ENCODE measurements at regions not wholly inside any gene's neighbourhood (a gene's known extent, or its start where the extent isn't known, plus 50 kb on each side); places are given as distances from the start of the nearest gene placed in this dataset.
A peak's percentile ranks its signal among the peaks of the same experiment; 100 is the strongest.

- Histone ChIP-seq H3K4me3 (ENCODE audit: control insufficient read depth in 2 of 3, extremely low read depth in 1 of 3, insufficient read depth in 2 of 3, low read depth in 1 of 3, low read length in 3 of 3) (no peak overlapping the region), H3K9me3 (ENCODE audit: control insufficient read depth, low read depth, low read length) (no peaks in the 10 kb centered on the region), H3K9me1 (ENCODE audit: control insufficient read depth, extremely low read depth, insufficient read depth, low read length) (no peaks in the 10 kb centered on the region), H3K79me2 (ENCODE audit: control insufficient read depth, insufficient read depth, low read length) (no peaks in the 10 kb centered on the region), H2AFZ (ENCODE audit: control insufficient read depth, low read length) (no peak overlapping the region), H3K4me1 (ENCODE audit: control insufficient read depth, extremely low read depth, insufficient read depth, low read length) (no peaks in the 10 kb centered on the region), H3K4me2 (ENCODE audit: control insufficient read depth, extremely low read depth, insufficient read depth, low read depth, low read length) (no peak overlapping the region), H4K20me1 (ENCODE audit: control insufficient read depth, extremely low read depth, insufficient read depth, low read length) (no peaks in the 10 kb centered on the region), H3K36me3 (ENCODE audit: control insufficient read depth in 2 of 2, extremely low read depth in 1 of 2, insufficient read depth in 2 of 2, low read length in 2 of 2) (no peaks in the 10 kb centered on the region), H3K27ac (ENCODE audit: control insufficient read depth, insufficient read depth, low read length) (no peak overlapping the region), H3K9ac (ENCODE audit: control insufficient read depth, extremely low read depth, insufficient read depth, low read length) (no peak overlapping the region), H3K27me3 (ENCODE audit: control insufficient read depth, extremely low read depth, insufficient read depth, low read length) (no peaks in the 10 kb centered on the region)
- no peak for DNase-seq (ENCODE audit: low read depth, low spot score)
- TF ChIP-seq CTCF (optimal IDR thresholded peaks at IDR 0.05 in 1 of 3, IDR thresholded peaks at IDR 0.05 in 1 of 3, conservative IDR thresholded peaks at IDR 0.05 in 1 of 3; ENCODE audit: extremely low read depth in 1 of 3, insufficient read depth in 2 of 3, low read length in 3 of 3) (no peak), EZH2 (IDR thresholded peaks at IDR 0.05; ENCODE audit: low read length) (no peak)
- FAIRE-seq, result no peak
- dilution Hi-C loops (cut with MboI; ENCODE audit: extremely low pct_ligation_motif_present, low sequenced_read_pairs), result no loop called here
Measured at GRCh38 chr2:13021470-13021957, 304.8 kb downstream of the TRIB2 start.

- H3K4me2 ChIP-seq (ENCODE audit: control insufficient read depth, extremely low read depth, insufficient read depth, low read depth, low read length), result no peak overlapping the region
- H3K9me1 ChIP-seq (ENCODE audit: control insufficient read depth, extremely low read depth, insufficient read depth, low read length), result no peaks in the 10 kb centered on the region
- H3K9ac ChIP-seq (ENCODE audit: control insufficient read depth, extremely low read depth, insufficient read depth, low read length), result no peak overlapping the region
- H3K9me3 ChIP-seq (ENCODE audit: control insufficient read depth, low read depth, low read length), result no peaks in the 10 kb centered on the region
- H3K4me1 ChIP-seq (ENCODE audit: control insufficient read depth, extremely low read depth, insufficient read depth, low read length), result peaks cover 3% of the 10 kb centered on the region
- dilution Hi-C loops (cut with MboI; ENCODE audit: extremely low pct_ligation_motif_present, low sequenced_read_pairs), result no loop called here
- no peaks in the 10 kb centered on the region for H4K20me1 ChIP-seq (ENCODE audit: control insufficient read depth, extremely low read depth, insufficient read depth, low read length)
- TF ChIP-seq CTCF (optimal IDR thresholded peaks at IDR 0.05 in 1 of 3, IDR thresholded peaks at IDR 0.05 in 1 of 3, conservative IDR thresholded peaks at IDR 0.05 in 1 of 3; ENCODE audit: extremely low read depth in 1 of 3, insufficient read depth in 2 of 3, low read length in 3 of 3), result no peak
- TF ChIP-seq EZH2 (IDR thresholded peaks at IDR 0.05; ENCODE audit: low read length), result no peak
- no peaks in the 10 kb centered on the region for H3K79me2 ChIP-seq (ENCODE audit: control insufficient read depth, insufficient read depth, low read length)
- no peak overlapping the region for H3K27ac ChIP-seq (ENCODE audit: control insufficient read depth, insufficient read depth, low read length)
- DNase-seq (ENCODE audit: low read depth, low spot score) (no peak), FAIRE-seq (peak; percentile 65)
- no peak overlapping the region for H3K4me3 ChIP-seq (ENCODE audit: control insufficient read depth in 2 of 3, extremely low read depth in 1 of 3, insufficient read depth in 2 of 3, low read depth in 1 of 3, low read length in 3 of 3)
- H3K27me3 ChIP-seq (ENCODE audit: control insufficient read depth, extremely low read depth, insufficient read depth, low read length), result no peaks in the 10 kb centered on the region
- no peak overlapping the region for H2AFZ ChIP-seq (ENCODE audit: control insufficient read depth, low read length)
- H3K36me3 ChIP-seq (ENCODE audit: control insufficient read depth in 2 of 2, extremely low read depth in 1 of 2, insufficient read depth in 2 of 2, low read length in 2 of 2), result no peaks in the 10 kb centered on the region
Measured at GRCh38 chr2:13030606-13031005, 313.9 kb downstream of the TRIB2 start.
